ENCODE measurements at regions not wholly inside any gene's neighbourhood (a gene's known extent, or its start where the extent isn't known, plus 50 kb on each side); places are given as distances from the start of the nearest gene placed in this dataset.
A peak's percentile ranks its signal among the peaks of the same experiment; 100 is the strongest.
"Not testable (repeated sequence)": the region's sequence is repeated elsewhere in the genome, so short reads cannot be mapped to it uniquely, and the experiment has no call there.

GRCh38 chr3:125822175-125822574 is 146.8 kb upstream of the ROPN1B start:
- not testable (repeated sequence) for DNase-seq (ENCODE audit: low spot score)

GRCh38 chr3:125831005-125831750 is 137.8 kb upstream of the ROPN1B start:
- DNase-seq (ENCODE audit: low spot score), result not testable (repeated sequence)

- DNase-seq (ENCODE audit: low spot score), result not testable (repeated sequence)
Observed at GRCh38 chr3:125835562-125835961, 133.4 kb upstream of the ROPN1B start.

GRCh38 chr3:125836011-125836551 is 132.9 kb upstream of the ROPN1B start:
- DNase-seq (ENCODE audit: low spot score), result not testable (repeated sequence)

- not testable (repeated sequence) for DNase-seq (ENCODE audit: low spot score)
Observed at GRCh38 chr3:125836786-125837185, 132.2 kb upstream of the ROPN1B start.

GRCh38 chr3:125838857-125839256 is 130.1 kb upstream of the ROPN1B start:
- DNase-seq (ENCODE audit: low spot score), result not testable (repeated sequence)

GRCh38 chr3:125840465-125840864 is 128.5 kb upstream of the ROPN1B start:
- not testable (repeated sequence) for DNase-seq (ENCODE audit: low spot score)

GRCh38 chr3:125847966-125848365 is 121.0 kb upstream of the ROPN1B start:
- not testable (repeated sequence) for DNase-seq (ENCODE audit: low spot score)

- not testable (repeated sequence) for DNase-seq (ENCODE audit: low spot score)
Observed at GRCh38 chr3:125855006-125855405, 114.0 kb upstream of the ROPN1B start.

GRCh38 chr3:125860547-125860946 is 108.4 kb upstream of the ROPN1B start:
- DNase-seq (ENCODE audit: low spot score), result not testable (repeated sequence)

- peak; percentile 58 for DNase-seq (ENCODE audit: low spot score)
Observed at GRCh38 chr3:125862841-125863254, 106.1 kb upstream of the ROPN1B start.

GRCh38 chr3:125864532-125864931 is 104.4 kb upstream of the ROPN1B start:
- DNase-seq (ENCODE audit: low spot score), result not testable (repeated sequence)

GRCh38 chr3:125886006-125886405 is 83.0 kb upstream of the ROPN1B start:
- peak; percentile 59 for DNase-seq (ENCODE audit: low spot score)

GRCh38 chr3:125899181-125899580 is 69.8 kb upstream of the ROPN1B start:
- not testable (repeated sequence) for DNase-seq (ENCODE audit: low spot score)

GRCh38 chr3:125901473-125901872 is 67.5 kb upstream of the ROPN1B start:
- not testable (repeated sequence) for DNase-seq (ENCODE audit: low spot score)

- DNase-seq (ENCODE audit: low spot score), result not testable (repeated sequence)
Observed at GRCh38 chr3:125903780-125904455, 65.1 kb upstream of the ROPN1B start.

GRCh38 chr3:125907279-125907678 is 61.7 kb upstream of the ROPN1B start:
- DNase-seq (ENCODE audit: low spot score), result not testable (repeated sequence)

GRCh38 chr3:125910851-125911250 is 58.1 kb upstream of the ROPN1B start:
- not testable (repeated sequence) for DNase-seq (ENCODE audit: low spot score)

- DNase-seq (ENCODE audit: low spot score), result peak; percentile 17
Observed at GRCh38 chr3:125914608-125915436, 54.2 kb upstream of the ROPN1B start.

- DNase-seq (ENCODE audit: low spot score), result not testable (repeated sequence)
Observed at GRCh38 chr3:125915437-125915787, 53.6 kb upstream of the ROPN1B start.

- peak; percentile 100 for DNase-seq (ENCODE audit: low spot score)
Observed at GRCh38 chr3:125915792-125916375, 53.1 kb upstream of the ROPN1B start.
